NCI-H187 treated with DMSO at 0.1 percent for 48 hours (cell line): ENCODE measurements at regions not wholly inside any gene's neighbourhood (a gene's known extent, or its start where the extent isn't known, plus 50 kb on each side); places are given as distances from the start of the nearest gene placed in this dataset.

Source experiments
- DNase-seq: peaks from one replicate; lab custom pipeline; 2025; lab: John Stamatoyannopoulos, UW

DNA sequence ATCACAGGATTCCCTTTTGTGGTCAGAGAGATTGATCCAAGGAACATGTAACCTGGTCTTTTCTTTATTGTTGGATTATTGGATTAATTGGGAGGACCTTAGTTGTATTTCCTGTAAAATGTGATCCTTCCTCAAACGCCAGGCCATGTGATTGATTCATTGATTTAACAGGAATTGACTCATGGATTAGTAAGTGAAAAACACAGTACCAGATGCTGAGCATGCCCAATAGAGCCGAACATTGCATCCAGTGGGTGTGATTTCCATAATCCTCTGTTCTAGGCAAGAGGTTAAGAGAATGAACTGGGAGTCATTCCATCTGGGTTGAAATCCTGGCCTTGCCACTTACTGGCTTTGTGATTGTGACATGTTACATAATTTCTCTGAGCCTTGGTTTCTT is 522.3 kb downstream of the MAT2B start:
- no peak for DNase-seq

DNA sequence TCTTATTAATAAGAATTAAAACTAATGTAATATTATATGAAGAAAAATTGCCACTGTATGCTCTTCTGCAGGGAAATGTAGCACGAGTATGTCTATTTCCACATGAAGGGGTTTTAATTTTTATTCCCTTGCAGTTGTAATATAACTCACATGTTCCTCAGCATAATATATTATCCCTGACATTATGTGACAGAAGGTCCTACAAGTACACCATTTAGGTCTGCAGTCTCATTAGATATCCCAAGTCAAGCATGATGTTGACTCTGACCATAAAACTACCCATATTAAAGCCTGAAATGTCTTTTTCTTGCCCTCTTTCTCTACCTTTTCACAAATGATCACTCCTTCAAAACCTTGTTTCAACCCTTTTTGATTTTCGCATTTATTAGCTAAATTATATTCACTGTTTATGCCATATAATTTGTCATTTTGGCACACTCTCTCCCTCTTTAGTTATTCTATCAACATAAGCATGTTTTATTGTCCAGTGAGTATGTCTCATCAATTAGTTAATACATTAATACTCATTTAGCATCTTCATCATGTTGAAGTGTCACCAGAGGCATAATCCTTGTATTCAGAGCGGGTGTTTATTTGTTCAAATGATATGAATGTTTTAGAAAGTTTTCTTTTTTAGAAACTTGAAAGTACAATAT is 532.8 kb downstream of the MAT2B start:
- DNase-seq, result no peak

DNA sequence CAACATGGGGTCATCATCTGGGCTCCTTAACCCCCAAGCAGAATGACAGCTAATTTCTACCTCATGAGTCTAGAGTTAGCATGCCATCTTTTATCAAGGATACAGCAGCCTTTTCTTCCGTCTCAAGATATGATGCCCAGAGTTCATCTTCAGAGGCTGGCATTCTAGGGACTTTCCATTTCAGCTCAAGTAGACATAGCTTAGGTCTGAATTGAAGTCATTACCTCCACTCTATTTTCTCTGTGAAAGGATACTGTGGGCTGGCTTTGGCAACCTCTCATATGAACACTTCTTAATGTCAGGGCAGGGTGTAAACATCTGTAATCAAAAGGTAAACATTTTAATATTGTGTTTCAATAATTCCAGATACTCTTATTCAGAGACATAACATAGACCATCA is 535.7 kb downstream of the MAT2B start:
- no peak for DNase-seq

DNA sequence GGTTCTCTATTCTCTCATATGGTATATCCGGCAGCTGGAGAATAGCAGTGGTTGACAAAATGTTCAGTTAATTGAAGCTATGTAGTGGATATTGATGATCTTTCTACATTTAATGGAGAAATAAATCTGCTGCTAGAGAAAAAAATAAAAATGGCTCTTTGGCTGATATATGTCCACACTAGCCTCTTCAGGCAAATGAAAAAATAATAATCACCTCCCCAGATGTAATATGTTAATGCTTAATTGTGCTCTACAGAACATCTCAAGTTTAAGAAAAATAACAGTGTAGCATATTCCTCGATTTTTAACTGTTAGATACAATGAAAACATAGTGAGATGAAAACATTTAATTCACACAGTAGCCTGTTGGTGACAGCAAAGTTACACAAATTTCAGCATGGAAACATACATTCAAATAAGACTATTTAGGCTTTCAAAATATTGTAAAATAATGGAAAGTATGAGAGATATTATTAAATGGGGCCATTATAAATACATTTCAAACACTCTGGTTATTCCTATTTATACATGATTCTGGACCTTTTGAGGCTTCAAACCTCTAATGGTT is 543.0 kb downstream of the MAT2B start:
- no peak for DNase-seq

DNA sequence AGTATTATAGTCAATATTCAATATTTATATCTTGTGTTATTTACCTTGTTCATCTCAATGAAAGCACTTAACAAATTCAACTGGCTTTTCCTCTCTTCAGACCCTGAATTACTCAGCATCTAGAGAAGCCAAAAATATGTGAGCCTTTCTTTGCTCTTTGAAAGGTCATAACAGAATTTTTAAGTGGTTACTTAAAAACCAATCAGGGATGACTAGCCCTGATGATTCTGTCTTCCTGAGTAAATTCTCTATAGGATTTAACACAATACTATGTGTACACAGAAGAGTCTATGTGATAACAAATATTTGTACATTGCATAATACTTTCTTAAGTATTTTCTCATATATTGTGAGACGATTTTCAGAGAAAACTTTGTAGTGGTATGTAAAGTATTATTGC is 546.3 kb downstream of the MAT2B start:
- no peak for DNase-seq

DNA sequence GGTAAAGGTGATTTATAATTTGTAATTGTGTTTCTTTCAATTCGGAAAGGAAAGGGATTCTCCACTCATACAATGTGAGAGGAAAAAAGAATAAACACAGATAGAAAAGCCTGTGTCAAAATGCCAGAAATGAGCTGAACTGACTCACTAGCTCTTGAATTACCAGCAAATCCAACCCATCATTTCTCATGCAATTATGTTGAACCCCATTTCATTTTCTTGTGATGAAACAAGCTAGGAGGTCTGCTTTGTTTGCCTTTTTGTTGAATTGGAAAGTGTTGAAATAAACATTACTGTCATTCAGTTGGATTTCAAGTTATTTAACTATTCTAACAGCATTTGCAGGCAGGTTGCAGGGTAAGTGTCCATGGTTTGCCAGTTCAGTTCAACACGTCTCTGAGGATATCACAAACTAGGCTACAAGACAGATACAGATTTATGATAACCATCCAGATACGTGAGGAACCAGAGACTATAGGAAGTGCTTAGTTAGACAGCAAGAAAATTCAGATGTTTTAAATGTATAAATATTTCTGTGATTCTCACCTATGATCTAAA is 547.2 kb downstream of the MAT2B start:
- no peak for DNase-seq

DNA sequence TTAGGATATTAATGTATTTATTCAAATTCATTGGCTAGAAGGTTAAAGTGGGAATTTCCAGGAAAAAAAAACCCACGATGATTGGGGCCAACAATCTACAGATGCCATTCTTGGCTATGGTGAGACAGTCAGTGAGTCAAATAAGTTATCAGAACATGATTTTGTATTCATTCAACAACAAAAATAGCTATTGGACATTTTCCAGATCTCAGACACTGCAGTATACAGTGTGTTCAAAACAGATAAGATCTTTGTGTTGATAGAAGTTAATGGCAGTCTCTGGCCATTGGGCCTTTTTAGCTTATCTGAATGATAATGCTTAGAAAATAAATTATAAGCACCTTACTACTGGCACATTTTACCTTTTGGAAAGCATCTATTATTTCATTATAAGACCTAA is 547.7 kb downstream of the MAT2B start:
- DNase-seq, result no peak

DNA sequence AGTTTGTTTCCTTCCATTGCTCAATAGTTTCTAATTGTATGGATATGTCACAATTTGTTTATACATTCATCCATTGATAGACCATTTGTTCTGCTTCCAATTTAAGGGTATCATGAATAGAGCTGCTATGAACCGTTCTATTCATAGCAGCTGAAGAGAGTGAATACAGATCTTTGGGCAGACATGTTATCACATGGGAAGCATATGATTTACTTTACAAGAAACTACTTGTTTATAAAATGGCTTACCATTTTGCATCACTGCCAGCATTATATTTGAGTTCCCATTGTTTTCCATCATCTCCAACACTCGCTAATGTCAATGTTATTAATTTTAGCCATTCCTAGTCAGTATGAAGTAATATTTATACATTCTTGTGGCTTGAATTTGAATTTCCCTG is 549.0 kb downstream of the MAT2B start:
- DNase-seq, result no peak

DNA sequence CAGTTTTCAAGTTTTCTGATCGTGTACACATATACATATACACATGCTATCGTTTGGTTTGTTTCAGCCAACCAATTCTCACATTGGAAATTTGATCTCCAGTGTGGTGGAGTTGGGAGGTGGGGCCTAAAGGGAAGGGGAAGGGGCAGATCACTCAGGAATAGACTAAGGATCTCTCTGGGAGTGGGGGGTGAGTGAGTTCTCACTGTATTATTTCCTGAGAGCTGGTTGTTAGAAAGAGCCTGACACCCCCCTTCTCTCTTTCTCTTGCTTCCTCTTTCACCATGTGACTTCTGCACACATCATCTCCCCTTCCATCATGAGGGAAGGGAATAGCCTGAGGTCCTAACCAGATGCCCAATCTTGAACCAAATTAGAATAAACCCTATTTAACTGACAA is 551.7 kb downstream of the MAT2B start:
- DNase-seq, result no peak

DNA sequence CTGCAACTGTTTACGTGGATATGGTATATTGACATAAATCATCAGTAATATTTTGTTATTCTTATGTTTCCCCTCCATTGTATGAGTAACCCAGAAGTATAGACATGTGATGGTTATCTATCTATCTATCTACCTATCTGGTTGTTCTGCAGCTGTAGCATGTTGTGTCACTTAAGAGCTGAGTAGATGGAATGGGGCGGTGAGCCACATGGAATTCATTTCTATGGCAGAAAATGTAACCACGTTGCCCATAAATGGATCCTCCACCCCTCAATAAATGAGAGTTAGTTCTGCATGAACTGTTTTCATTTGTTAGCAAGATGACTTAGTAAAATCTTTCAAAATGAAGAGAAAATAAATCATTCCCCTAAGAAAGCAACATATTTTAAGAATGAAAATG is 553.2 kb downstream of the MAT2B start:
- no peak for DNase-seq

DNA sequence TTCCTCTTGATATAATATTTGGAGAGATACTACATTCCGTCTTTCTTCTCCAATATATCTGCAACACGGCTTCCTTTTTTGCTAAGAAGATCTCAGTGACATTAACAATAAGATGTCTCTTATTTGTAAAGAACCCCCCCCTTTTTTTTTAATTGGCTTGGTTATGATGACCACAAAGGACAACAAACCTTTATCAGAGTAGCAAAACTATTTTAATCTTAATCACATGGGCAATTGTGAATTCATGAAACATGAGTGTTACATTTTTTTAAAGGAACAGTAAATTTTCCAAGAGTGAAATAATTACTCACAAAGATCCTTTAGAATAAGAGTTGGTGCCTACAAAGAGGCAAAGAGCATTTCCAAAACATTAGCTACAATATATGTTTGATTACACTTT is 554.1 kb downstream of the MAT2B start:
- no peak for DNase-seq

DNA sequence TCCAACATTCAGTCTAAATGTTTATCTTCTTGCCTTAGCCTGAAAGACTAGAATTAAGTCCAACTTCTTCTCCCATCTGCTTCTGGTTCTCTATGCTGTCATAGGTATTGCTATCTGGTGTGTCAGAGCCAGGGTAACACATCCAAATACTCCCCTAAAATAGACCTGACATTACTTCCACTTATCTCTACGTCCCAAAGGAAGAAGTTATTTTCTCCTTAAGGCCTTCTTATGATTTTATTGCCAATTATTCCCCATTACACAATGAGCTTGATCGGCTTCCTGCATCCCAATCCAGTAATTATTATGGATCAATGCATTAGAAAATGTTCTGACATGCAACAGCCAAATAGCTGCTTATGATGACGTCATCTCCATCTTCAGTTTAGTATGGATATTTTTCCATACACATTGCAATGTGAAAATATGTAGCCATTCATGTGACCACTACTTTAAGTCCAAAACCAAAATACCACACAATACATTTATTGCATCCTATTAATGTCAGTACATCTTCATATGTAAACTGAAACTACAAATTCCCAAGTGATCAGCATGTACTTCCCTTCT is 555.5 kb downstream of the MAT2B start:
- no peak for DNase-seq

DNA sequence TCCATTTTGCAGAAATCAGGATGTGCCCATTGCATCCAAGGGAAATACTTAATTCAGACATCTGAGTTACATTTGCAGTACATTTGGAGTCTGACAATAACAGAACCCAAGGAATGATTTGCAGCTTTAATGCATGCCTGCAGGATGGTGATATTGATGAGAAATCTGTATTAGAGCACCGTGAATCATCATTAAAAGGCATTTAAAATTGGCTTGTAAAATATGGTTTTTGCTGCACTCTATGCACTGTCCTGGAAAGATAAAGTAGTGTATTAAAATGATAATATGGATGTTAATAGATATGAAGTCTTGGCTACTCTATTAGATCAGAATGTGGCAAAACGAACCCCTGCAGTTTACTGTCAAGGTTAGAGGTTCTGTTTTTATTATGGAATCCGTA is 556.9 kb downstream of the MAT2B start:
- no peak for DNase-seq

DNA sequence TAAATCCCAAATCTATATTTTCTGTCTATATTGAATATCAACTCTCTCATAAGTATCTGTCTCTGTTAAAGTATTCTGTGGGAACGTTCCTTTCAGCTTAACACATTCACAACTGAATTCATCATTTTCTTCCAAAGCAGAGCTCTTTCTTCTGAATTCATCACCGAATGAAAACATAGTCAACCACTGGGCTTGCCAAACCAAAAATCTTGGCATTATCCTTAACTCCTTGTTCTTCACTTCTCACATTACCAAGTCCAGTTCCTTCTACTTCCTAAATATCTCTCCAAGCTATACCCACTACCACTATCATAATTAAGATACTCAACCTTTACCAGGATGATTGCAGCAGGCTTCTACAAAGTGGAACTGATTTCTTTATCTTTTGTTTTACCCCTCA is 559.8 kb downstream of the MAT2B start:
- DNase-seq, result no peak

DNA sequence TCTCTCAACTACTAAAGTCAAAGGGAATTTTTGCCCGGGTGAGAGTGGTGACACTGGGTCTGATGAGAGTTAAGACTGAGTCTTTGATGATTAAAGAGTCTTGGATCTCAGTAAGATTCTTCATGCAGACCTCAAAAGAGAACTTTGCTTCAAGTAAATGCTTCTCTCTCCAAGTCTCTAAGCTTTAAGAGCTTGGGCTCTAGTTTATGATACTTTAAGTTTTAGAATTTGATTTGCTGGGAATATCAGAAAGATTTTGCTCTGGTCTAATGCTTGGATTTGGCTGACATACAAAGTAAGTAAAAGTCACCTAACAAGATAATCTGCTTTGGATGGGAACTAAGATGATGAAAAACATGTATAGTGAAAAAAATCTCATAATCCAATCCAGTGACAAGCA is 566.3 kb downstream of the MAT2B start:
- DNase-seq, result no peak

DNA sequence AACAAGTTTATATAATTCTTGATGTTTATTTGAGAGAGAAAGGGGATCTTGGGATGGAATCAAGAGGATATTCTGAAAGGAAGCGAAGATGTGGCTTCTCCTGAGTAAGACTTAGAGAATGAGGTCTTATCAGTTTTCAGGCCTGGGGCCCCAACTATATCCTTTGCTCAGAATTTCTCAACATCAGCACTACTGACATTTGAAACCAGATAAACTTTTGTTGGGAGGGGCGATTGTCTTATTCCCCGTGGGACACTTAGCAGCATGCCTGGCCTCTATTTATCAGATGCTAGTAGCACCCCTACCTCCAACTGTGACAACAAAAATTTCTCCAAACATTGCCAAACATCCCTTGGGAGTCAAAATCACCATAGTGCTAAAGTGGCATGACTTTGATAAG is 567.7 kb downstream of the MAT2B start:
- no peak for DNase-seq

DNA sequence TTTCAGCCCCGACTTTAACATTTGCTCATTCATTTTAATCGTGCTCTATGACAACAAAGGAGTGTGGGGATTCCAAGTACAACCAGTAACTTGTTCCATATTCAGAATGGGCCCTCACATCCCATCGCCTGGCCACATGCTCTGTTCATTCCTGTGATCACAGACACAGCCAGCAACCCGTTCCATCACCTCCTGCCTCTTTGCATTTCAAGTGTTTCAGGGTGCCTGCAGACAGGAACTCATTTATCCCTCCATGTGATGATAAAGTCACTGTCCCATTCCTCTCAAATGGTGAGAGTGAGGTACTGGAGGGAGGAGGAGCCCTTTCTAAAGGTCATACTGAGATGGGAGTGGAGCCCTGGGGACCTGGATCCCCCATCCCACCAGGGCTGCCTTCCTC is 571.1 kb downstream of the MAT2B start:
- no peak for DNase-seq

DNA sequence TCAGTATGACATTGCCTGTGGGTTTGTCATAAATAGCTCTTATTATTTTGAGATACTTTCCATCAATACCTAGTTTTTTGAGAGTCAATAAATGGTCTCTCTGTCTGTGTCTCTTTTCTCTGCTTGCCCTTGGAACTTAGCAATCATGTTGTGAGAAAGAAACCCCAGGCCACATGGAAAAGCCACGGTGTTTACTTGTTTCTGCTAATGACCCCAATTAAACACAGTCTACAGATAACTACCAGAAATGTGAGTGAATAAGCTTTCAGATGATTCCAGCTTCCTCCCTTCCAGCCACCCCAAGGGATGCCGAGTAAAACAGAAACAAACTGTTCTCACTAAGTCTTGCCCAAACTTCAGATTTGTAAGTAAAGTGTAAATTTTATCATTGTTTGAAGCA is 584.9 kb downstream of the MAT2B start:
- DNase-seq, result no peak

DNA sequence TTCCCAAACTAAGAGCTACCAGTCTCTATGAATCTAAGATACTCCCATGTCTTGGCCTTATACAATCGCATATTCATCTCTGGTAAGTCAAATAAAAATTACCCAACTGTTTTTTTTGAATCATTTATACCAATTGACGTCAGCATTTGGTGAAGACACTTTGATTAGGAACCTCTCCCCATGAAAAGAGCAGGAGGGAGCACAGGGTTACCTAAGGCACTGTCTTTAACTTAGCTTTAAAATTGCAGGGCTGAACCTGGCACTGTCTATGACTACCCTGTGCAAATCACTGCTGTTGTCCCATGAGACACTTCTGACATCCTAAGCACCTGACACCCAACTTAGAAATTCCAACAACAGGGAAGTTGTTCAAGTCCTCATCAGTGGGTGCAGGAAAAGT is 586.4 kb downstream of the MAT2B start:
- DNase-seq, result no peak

DNA sequence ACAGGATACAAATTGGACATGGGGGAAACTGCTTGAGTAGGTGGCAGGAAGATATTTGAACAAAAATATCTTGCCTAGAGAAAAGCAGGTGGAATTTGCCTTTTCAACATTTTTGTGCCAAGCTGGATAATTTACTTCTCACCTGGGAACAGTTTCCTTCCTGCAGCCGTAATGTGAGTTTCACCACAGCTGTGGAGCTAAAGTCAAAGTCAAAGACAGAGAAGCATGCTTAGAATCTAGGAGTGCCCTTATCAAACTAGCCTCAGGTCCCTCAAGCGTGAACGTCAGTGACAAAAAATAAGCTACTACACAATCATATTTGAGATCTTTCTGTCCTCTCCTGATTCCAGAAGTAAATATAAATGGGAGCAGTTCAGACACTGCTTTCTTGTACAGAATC is 588.9 kb downstream of the MAT2B start:
- no peak for DNase-seq

DNA sequence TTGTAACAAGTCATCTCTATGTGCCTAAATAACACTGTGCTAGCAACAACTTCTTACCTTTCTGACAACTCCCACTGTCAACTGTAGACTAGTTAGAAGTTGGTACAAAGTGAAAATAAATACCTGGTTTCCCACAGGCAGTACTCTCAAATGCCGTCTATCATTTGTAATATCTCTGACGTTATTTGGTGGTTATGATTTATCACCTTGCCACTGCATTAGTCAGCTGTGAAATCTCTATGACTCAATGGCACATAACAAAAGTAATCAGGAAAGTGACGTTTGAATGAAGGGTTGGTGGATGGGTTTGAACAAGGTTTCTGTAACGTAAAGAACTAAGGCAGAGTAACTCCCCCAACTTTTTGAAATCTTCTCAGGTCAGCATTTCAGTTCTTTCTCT is 592.3 kb downstream of the MAT2B start:
- no peak for DNase-seq

DNA sequence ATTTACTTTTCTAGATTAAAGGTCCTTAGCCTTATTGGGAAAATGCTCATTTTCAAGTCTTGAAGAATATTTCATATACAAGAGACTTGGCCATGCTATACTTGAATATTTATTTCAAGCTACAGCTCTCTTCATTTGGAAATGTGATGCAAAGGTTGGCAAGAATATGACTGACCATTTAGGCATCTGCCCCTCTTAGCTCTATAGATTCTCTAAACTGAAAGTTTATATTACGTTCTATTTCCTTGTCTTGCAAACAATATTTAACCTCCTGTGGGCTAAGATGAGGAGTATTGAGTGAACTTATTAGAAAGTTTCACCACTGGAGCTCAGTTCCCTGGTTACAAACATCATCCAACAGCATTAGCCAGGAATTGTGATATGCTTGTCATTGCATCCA is 593.1 kb downstream of the MAT2B start:
- no peak for DNase-seq

DNA sequence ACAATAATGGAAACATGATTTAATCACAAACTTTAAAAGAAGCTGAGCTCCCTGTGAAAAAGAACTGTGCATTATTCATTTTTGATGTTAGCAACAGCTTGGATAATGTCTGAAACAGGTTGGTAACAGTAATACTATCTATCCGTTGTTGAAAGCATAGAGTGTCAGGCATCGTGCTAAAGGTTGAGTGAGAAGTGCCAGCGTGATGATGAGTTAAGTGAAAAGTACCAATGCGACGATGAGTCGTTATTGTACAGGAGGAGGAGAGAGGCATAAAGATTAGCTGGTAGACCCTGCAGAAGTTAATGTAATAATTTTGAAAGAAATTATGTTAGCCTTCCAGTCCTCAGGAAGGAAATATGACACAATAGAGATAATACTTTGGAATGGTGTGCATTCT is 593.6 kb downstream of the MAT2B start:
- DNase-seq, result no peak

DNA sequence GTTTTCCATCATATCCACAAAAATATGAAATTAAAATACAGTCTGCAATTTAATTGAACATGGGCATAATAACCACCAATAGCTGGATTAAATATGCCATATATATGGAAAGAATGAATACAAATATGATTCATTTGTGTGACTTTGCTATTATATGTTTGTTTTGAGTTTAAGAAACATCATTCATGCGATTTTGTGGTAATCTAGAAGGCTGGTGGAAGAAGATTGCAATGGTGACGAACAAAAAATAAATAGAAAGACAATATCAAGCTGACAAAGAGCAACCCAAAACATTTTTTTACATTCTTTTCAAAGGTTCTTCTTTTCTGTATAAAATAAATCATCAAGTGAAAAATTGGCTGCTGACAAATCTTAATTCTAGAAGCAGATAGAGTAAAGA is 610.0 kb downstream of the MAT2B start:
- DNase-seq, result no peak
